Nephron progenitor cell (in vitro differentiated cells): ENCODE measurements at regions not wholly inside any gene's neighbourhood (a gene's known extent, or its start where the extent isn't known, plus 50 kb on each side); places are given as distances from the start of the nearest gene placed in this dataset.

Source experiments
- DNase-seq: peaks from one replicate; pipeline ENCODE4 v3.0.0; 2021
- H3K27ac Mint-ChIP-seq: 2 replicates; pipeline ENCODE4 v1.8.0; 2021; ENCODE audit warnings: mild to moderate bottlenecking, moderate library complexity, mixed read lengths
- H3K27me3 Mint-ChIP-seq: 2 replicates; pipeline ENCODE4 v1.8.0; 2021; ENCODE audit warnings: mild to moderate bottlenecking, low read depth, mixed read lengths; ENCODE audit not compliant: poor library complexity
- H3K36me3 Mint-ChIP-seq: 2 replicates; pipeline ENCODE4 v1.8.0; 2021; ENCODE audit warnings: low read depth, mixed read lengths
- H3K4me1 Mint-ChIP-seq: 2 replicates; pipeline ENCODE4 v1.8.0; 2021; ENCODE audit warnings: mixed read lengths
- H3K4me3 Mint-ChIP-seq: 2 replicates; pipeline ENCODE4 v1.8.0; 2021; ENCODE audit warnings: mild to moderate bottlenecking, moderate library complexity, mixed read lengths
- H3K9me3 Mint-ChIP-seq: 2 replicates; pipeline ENCODE4 v1.8.0; 2021; ENCODE audit warnings: mild to moderate bottlenecking, moderate library complexity, mixed read lengths
- CTCF ChIP-seq: fragments of 200-600 bp; sonication (generic); IDR thresholded peaks from 2 replicates; pipeline ENCODE4 v1.5.0; 2021; ENCODE audit warnings: antibody characterized with exemption

GRCh38 chr5:54774281-54775170 is 210.9 kb downstream of the ESM1 start:
- no peak overlapping the region for H3K27ac Mint-ChIP-seq
- H3K9me3 Mint-ChIP-seq, result no peaks in the 10 kb centered on the region
- no peak for DNase-seq
- peaks cover 13% of the 10 kb centered on the region for H3K27me3 Mint-ChIP-seq
- no peaks in the 10 kb centered on the region for H3K36me3 Mint-ChIP-seq
- no peak for TF ChIP-seq CTCF
- peaks cover 7% of the 10 kb centered on the region for H3K4me1 Mint-ChIP-seq
- H3K4me3 Mint-ChIP-seq, result no peak overlapping the region

DNA sequence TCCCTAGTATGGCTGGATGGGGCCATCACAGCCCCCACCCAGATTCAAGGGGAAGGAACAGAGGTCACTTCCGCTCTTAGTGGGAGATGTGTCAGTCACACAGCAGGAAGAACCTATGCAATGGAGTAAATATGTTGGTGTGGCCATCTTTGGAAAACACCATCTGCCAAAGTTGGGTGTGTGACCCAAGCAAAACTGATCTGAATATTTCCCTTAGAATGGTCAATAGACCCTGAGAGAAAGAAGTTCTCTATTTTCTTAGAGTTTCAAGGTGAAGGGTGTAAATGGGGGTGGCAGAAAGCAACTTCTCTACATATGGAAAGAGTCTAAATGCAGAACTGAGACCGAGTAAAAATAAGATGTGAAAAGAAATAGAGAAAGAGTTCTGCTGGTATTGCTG is 212.7 kb downstream of the ESM1 start:
- no peaks in the 10 kb centered on the region for H3K9me3 Mint-ChIP-seq
- no peak overlapping the region for H3K27ac Mint-ChIP-seq
- TF ChIP-seq CTCF, result no peak
- no peaks in the 10 kb centered on the region for H3K36me3 Mint-ChIP-seq
- no peak for DNase-seq
- H3K4me3 Mint-ChIP-seq, result no peak overlapping the region
- no peaks in the 10 kb centered on the region for H3K4me1 Mint-ChIP-seq
- H3K27me3 Mint-ChIP-seq, result peaks cover 13% of the 10 kb centered on the region

DNA sequence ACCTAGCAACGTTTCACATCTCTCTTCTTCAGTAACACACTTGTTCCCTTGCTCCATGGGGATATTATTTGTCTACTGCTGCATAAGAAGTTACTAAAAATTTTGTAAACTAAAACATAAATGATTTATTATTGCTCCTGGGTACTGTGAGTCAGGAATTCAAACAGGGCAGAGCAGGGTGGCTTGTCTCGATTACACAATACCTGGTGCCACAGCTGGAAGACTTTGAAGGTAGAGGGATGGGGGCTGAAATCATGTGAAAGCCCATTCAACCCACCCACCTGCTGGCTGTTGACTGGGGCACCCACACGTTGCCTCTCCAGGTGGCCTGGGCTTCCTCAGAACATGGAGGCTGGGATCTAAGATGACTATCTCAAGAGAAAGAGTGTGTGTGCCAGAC is 213.2 kb downstream of the ESM1 start:
- Mint-ChIP-seq H3K4me3 (no peak overlapping the region), H3K4me1 (no peaks in the 10 kb centered on the region), H3K36me3 (no peaks in the 10 kb centered on the region), H3K9me3 (no peaks in the 10 kb centered on the region), H3K27me3 (peaks cover 16% of the 10 kb centered on the region), H3K27ac (no peak overlapping the region)
- no peak for TF ChIP-seq CTCF
- DNase-seq, result no peak

- Mint-ChIP-seq H3K9me3 (no peaks in the 10 kb centered on the region), H3K27me3 (peaks cover 14% of the 10 kb centered on the region), H3K27ac (no peak overlapping the region), H3K4me1 (no peaks in the 10 kb centered on the region), H3K4me3 (no peak overlapping the region), H3K36me3 (no peaks in the 10 kb centered on the region)
- DNase-seq, result no peak
- TF ChIP-seq CTCF, result no peak
These were observed 215.6 kb downstream of the ESM1 start for GRCh38 chr5:54769746-54770145.

DNA sequence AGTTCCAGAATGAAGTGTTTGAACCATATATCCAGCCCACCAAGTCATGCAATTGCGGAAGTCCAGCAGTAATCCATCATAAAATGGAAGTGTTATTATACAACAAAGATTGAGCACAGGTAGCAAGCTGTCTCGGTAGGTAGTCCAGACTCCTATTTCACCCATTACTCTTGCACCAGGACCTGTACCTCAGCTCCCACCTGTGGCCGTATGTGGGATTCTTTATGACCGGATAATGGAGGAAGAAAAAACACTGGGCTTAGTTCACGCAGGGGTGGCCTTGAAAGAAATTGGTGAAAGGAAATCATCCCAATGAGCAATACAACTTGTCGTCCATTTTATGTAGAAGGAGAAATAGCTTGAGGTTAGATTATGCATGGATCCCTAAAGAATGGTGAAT is 216.3 kb downstream of the ESM1 start:
- H3K27ac Mint-ChIP-seq, result no peak overlapping the region

More for the DNA sequence above, 216.3 kb downstream of the ESM1 start:
- peaks cover 18% of the 10 kb centered on the region for H3K27me3 Mint-ChIP-seq
- H3K4me3 Mint-ChIP-seq, result no peak overlapping the region
- H3K36me3 Mint-ChIP-seq, result no peaks in the 10 kb centered on the region
- no peaks in the 10 kb centered on the region for H3K4me1 Mint-ChIP-seq
- no peak for TF ChIP-seq CTCF
- no peaks in the 10 kb centered on the region for H3K9me3 Mint-ChIP-seq
- no peak for DNase-seq
